Caco-2 (cell line): ENCODE measurements at regions not wholly inside any gene's neighbourhood (a gene's known extent, or its start where the extent isn't known, plus 50 kb on each side); places are given as distances from the start of the nearest gene placed in this dataset.

Source experiments
- BruUV-seq: library from RNA; stranded (reverse); fragments of 400-500 nt; replicated peaks from 2 replicates; lab custom pipeline; 2021; lab: Mats Ljungman, UMichigan
- CTCF ChIA-PET: fragments of 300-600 bp; sonication (Branson Sonifier 250); formaldehyde crosslinking; loops from one replicate; lab custom pipeline; 2022; ENCODE audit warnings: antibody characterized with exemption; lab: Charles Lee
- POLR2A ChIA-PET: fragments of 300-600 bp; sonication (Branson Sonifier 250); formaldehyde crosslinking; loops from one replicate; lab custom pipeline; 2022; ENCODE audit warnings: antibody characterized with exemption; lab: Charles Lee
- DNase-seq, 2 experiments: peaks; one replicate each; pipeline versions ENCODE4 v3.0.0 to v3.0.0-alpha.2; 2020 to 2022
- H3K27me3 ChIP-seq: replicated peaks from 2 replicates; pipeline ENCODE4 v1.6.0; 2011; ENCODE audit warnings: low read length; ENCODE audit not compliant: control insufficient read depth, insufficient read depth
- H3K36me3 ChIP-seq: 2 replicates; pipeline ENCODE4 v1.5.1; 2011; ENCODE audit warnings: low read length; ENCODE audit not compliant: control insufficient read depth, insufficient read depth
- H3K4me1 ChIP-seq: fragments of 250-450 bp; sonication (Bioruptor Pico); 2 replicates; pipeline ENCODE4 v1.5.1; 2020; ENCODE audit warnings: mild to moderate bottlenecking
- H3K4me3 ChIP-seq: 2 replicates; pipeline ENCODE4 v1.5.1; 2011; ENCODE audit warnings: low read depth, mild to moderate bottlenecking, control low read depth, low read length
- H3K9me3 ChIP-seq: fragments of 250-450 bp; sonication (Bioruptor Pico); 2 replicates; pipeline ENCODE4 v1.5.1; 2020; ENCODE audit warnings: mild to moderate bottlenecking, moderate library complexity
- H3K27ac Mint-ChIP-seq: one replicate; pipeline ENCODE4 v1.8.0; 2022; ENCODE audit warnings: mixed read lengths; ENCODE audit not compliant: unreplicated experiment
- H3K27me3 Mint-ChIP-seq: one replicate; pipeline ENCODE4 v1.8.0; 2022; ENCODE audit warnings: mixed read lengths; ENCODE audit not compliant: insufficient read depth, unreplicated experiment
- H3K36me3 Mint-ChIP-seq: one replicate; pipeline ENCODE4 v1.8.0; 2022; ENCODE audit warnings: mild to moderate bottlenecking, mixed read lengths; ENCODE audit not compliant: insufficient read depth, unreplicated experiment
- H3K4me1 Mint-ChIP-seq: one replicate; pipeline ENCODE4 v1.8.0; 2022; ENCODE audit warnings: low read depth, mixed read lengths; ENCODE audit not compliant: unreplicated experiment
- H3K4me3 Mint-ChIP-seq: one replicate; pipeline ENCODE4 v1.8.0; 2022; ENCODE audit warnings: mild to moderate bottlenecking, moderate library complexity, mixed read lengths; ENCODE audit not compliant: unreplicated experiment
- H3K9me3 Mint-ChIP-seq: one replicate; pipeline ENCODE4 v1.8.0; 2022; ENCODE audit warnings: mixed read lengths; ENCODE audit not compliant: unreplicated experiment
- CTCF ChIP-seq, 2 experiments: fragments of 200-600 bp in 1 of 2; IDR thresholded peaks; 1 replicate in 1 of 2; 2 replicates in 1 of 2; pipeline versions ENCODE4 v1.5.1 to v1.8.0; 2011 to 2022; ENCODE audit warnings: antibody characterized with exemption in 1 of 2, control low read depth in 1 of 2, inconsistent platforms in 1 of 2, low read depth in 1 of 2, low read length in 1 of 2, mild to moderate bottlenecking in 1 of 2, moderate library complexity in 1 of 2; ENCODE audit not compliant: insufficient read depth in 1 of 2, severe bottlenecking in 1 of 2, unreplicated experiment in 1 of 2
- intact Hi-C: fragments of 100-400 bp; cut with micrococcal nuclease; formaldehyde crosslinking; loops from one replicate; pipeline ENCODE4 v1.10.0; 2022; ENCODE audit not compliant: unreplicated experiment

GRCh38 chr7:80563561-80564327 is 51.9 kb upstream of the GNAT3 start:
- POLR2A ChIA-PET: no interaction called here

GRCh38 chr7:80565554-80565953 is 53.7 kb upstream of the GNAT3 start:
- H3K9me3 Mint-ChIP-seq: peaks cover 18% of the 10 kb centered on the region
- H3K4me3 Mint-ChIP-seq: no peak overlapping the region
- no peak for TF ChIP-seq CTCF (IDR thresholded peaks at IDR 0.05; ENCODE audit: insufficient read depth in 1 of 2, low read depth in 1 of 2, low read length in 1 of 2, severe bottlenecking in 1 of 2, unreplicated experiment in 1 of 2)
- no peak overlapping the region for H3K27ac Mint-ChIP-seq
- BruUV-seq: no TSS peak
- ChIA-PET POLR2A (no interaction called here), CTCF (no interaction called here)
- no peaks in the 10 kb centered on the region for H3K27me3 Mint-ChIP-seq
- DNase-seq: no peak
- H3K9me3 ChIP-seq: no peaks in the 10 kb centered on the region
- H3K4me1 ChIP-seq: peaks cover 19% of the 10 kb centered on the region
- peaks cover 15% of the 10 kb centered on the region for H3K4me1 Mint-ChIP-seq
- H3K4me3 ChIP-seq: no peak overlapping the region
- intact Hi-C loops: no loop called here
- H3K27me3 ChIP-seq: no peaks in the 10 kb centered on the region
- no peaks in the 10 kb centered on the region for H3K36me3 ChIP-seq
- no peaks in the 10 kb centered on the region for H3K36me3 Mint-ChIP-seq

More at GRCh38 chr7:80563561-80564327, 51.9 kb upstream of the GNAT3 start:
- peak; percentile 18 to 77 for DNase-seq
- Mint-ChIP-seq H3K27ac (no peak overlapping the region), H3K9me3 (peaks cover 26% of the 10 kb centered on the region), H3K4me1 (peaks cover 15% of the 10 kb centered on the region), H3K36me3 (no peaks in the 10 kb centered on the region), H3K27me3 (no peaks in the 10 kb centered on the region), H3K4me3 (no peak overlapping the region)
- no peaks in the 10 kb centered on the region; the same call in 1 of the 2 replicates for H3K9me3 ChIP-seq
- H3K36me3 ChIP-seq: no peaks in the 10 kb centered on the region
- CTCF ChIA-PET: no interaction called here
- no peak for TF ChIP-seq CTCF (IDR thresholded peaks at IDR 0.05; ENCODE audit: insufficient read depth in 1 of 2, low read depth in 1 of 2, low read length in 1 of 2, severe bottlenecking in 1 of 2, unreplicated experiment in 1 of 2)
- peaks cover 19% of the 10 kb centered on the region for H3K4me1 ChIP-seq
- no peak overlapping the region for H3K4me3 ChIP-seq
- no peaks in the 10 kb centered on the region for H3K27me3 ChIP-seq
- BruUV-seq: no TSS peak
- intact Hi-C loops: no loop called here

- Histone ChIP-seq H3K27me3 (no peaks in the 10 kb centered on the region), H3K36me3 (no peaks in the 10 kb centered on the region), H3K9me3 (no peaks in the 10 kb centered on the region), H3K4me1 (no peaks in the 10 kb centered on the region; the same call in 1 of the 2 replicates), H3K4me3 (no peak overlapping the region)
- POLR2A ChIA-PET: no interaction called here
- no TSS peak for BruUV-seq
- Mint-ChIP-seq H3K27ac (no peak overlapping the region), H3K36me3 (no peaks in the 10 kb centered on the region), H3K4me3 (no peak overlapping the region), H3K27me3 (peaks cover 2% of the 10 kb centered on the region), H3K4me1 (no peaks in the 10 kb centered on the region), H3K9me3 (no peaks in the 10 kb centered on the region)
- intact Hi-C loops: no loop called here
- DNase-seq: no peak
- no peak for TF ChIP-seq CTCF (IDR thresholded peaks at IDR 0.05; ENCODE audit: insufficient read depth in 1 of 2, low read depth in 1 of 2, low read length in 1 of 2, severe bottlenecking in 1 of 2, unreplicated experiment in 1 of 2)
- CTCF ChIA-PET: no interaction called here
These were observed 56.8 kb upstream of the CD36 start for GRCh38 chr7:80581486-80582260.
